Skeletal muscle cell (primary cell): ENCODE measurements at regions not wholly inside any gene's neighbourhood (a gene's known extent, or its start where the extent isn't known, plus 50 kb on each side); places are given as distances from the start of the nearest gene placed in this dataset.

ENCODE experiments used
- DNase-seq: peaks from one replicate; pipeline ENCODE4 v3.0.0-alpha.2; 2010; ENCODE audit warnings: low read depth
- H3K4me3 ChIP-seq: 2 replicates; pipeline ENCODE4 v1.5.1; 2011; ENCODE audit warnings: low read depth, mild to moderate bottlenecking, control low read depth, low read length, moderate library complexity

DNA sequence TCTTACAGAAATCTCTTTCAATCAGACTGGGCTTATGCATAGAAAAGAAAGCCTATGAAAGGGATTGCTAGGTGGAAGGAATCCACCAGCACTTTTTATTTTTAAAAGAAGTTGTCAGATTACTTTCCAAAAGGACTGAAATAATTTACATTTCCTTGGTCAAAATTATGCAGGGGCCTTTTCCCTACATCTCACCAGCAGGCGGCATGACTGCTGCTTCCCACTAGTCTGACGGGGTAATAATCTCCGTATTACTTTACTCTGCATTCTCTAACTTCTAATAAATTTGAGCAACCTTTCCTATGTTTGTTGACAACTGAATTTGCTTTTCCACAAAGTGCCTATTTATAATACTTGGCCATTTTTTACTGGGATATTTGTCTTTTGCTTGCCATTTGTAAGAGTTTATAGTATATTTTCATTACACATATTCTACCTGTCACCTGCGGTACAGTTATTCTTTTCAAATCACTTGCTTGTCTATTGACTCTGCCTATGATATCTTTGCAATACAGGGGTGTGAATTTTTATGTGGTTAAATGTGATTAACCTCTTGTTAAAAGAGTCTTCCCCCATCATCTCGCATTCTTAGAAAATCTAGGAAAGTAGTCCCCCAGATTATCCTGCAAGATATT is 51.9 kb upstream of the USP47 start:
- H3K4me3 ChIP-seq: no peak overlapping the region
- DNase-seq: no peak

DNA sequence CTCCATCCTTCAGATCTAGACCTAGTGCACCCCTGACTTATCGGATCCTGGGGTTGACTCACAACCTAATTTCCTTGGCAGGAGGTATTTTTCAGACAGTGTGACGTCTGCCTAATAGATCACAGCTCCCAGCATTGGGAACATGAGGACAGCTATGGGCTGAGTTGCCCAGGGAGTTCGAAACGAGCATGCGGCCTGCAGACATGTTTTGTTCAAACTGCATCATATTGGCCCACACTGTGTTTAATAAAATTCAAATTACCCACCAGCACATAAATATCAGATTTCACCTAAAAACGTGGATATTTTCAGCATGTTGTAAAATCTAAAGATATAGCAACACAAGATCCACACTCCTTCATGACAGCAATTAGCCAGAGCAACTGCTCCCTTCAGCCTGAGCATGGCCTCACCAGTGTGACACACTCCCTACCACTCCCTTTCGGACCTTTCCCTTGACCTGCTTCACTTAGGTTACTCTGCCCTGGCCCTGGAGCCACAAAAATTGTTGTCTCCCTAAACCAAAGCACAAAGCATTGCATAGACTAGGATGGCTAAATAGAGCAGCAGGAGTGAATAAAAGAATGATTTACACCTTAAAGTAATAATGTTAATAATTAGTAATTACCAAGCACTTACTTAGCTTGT is 53.6 kb upstream of the USP47 start:
- H3K4me3 ChIP-seq: no peak overlapping the region
- DNase-seq: no peak

DNA sequence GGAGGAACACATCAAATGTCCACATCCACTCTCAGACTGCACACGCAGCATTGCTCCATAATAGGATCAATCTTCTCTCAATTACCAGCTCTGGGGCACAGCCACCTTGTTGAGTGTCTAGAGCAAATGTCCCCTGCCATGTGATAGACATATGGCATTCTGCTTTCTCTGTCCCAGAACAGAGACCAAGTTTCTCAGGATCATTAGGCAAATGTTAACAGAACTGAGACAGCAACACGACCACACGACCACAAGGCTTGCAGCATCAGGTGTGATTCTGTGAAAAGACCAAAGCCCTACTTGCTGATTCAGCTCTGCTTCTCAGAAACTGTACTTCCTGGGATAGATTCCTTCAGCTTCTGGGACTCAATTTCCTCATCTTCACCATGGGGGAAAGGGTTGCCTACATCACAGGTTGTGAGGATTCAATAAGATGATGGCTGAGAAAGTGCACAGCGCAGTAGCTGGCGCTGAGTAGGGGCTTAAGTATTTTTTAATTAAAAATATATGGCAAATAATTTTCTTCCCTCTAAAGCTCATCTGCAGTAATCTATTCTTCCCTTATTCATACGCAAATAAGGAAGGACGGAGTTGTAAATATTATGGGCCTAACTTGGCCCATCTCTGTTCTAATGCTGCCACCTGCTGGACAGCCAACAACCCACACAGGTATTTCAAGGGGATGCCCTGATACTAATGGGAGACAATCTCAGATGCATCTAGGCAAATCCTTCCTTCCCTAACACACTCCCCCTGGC is 54.3 kb upstream of the USP47 start:
- H3K4me3 ChIP-seq: no peak overlapping the region
- no peak for DNase-seq

DNA sequence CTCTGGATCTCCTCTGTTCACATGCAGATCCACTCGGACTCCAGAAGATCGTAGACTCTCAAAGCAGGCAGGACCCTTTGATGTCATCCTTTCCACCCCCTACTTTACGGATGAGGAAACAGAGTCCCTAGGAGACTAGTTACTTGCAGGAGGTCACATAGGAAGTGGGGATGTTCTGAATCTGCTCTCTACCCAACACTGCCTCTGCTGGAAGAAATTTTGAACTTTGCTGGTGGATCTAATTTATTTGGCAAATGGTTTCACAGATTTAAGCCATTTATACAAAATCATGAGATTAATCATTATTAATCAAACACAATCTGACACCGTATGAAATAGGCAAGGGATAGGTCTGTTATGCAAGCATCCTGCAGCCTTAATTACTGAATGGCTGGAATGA is 55.0 kb upstream of the USP47 start:
- no peak overlapping the region for H3K4me3 ChIP-seq
- no peak for DNase-seq

DNA sequence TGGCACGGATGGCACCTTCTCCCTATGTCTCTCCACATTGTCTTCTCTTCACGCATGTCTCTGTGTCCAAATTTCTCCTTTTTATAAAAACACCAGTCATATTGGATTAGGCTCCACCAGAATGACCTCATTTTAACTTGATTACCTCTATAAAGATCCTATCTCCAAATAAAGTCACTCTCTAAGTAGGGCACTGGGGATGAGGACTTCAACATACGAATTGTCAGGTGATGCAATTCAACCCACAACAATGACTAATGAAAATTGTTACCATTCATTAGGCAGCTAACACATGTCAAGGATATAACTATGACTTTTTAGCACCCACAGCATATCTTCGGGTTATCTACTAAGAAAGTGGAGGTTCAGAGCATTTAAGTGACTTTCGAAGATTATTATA is 55.5 kb upstream of the USP47 start:
- no peak overlapping the region for H3K4me3 ChIP-seq
- DNase-seq: no peak

DNA sequence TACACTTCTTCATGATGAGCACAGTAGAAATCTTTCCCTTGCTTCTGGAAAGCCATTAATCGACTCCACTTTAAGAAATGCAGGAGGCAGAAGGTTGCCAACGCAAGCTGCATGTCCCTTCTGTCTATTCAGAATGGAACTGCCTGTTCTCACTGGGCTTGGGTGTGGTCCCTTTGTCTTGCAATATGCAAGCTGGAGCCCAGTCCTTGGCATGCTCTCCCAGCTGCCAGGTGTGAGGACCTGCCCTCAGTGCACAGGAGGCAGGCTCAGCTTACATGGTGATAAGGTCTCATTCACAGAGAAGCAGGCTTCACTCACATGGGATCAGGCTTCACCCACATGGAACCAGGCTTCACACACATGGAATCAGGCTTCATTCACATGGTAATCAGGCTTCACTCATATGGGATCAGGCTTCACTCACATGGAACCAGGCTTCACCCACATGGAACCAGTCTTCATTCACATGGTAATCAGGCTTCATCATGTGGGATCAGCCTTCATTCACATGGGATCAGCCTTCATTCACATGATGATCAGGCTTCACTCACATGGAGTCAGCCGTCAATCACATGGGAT is 59.2 kb upstream of the USP47 start:
- no peak overlapping the region for H3K4me3 ChIP-seq
- no peak for DNase-seq

DNA sequence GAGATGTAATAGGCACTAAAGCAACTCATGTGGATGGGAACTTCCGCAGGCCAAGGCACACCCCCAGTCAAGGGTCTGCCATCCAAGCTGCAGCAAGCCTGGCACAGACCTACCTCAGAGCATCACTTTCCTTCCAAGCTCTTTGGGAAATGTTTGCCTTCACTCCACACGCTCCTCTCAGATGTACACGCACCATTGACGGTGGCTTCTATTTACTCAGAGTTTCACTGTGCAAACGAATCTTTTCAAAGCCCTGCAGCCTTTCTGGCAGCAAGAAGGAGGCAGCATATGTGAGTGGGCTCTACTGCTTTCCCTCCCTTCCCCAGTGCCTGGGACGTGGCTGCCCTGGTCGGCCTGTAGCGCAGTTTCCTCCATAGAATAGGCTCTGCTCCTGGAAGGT is 60.9 kb upstream of the USP47 start:
- no peak overlapping the region for H3K4me3 ChIP-seq
- DNase-seq: no peak

DNA sequence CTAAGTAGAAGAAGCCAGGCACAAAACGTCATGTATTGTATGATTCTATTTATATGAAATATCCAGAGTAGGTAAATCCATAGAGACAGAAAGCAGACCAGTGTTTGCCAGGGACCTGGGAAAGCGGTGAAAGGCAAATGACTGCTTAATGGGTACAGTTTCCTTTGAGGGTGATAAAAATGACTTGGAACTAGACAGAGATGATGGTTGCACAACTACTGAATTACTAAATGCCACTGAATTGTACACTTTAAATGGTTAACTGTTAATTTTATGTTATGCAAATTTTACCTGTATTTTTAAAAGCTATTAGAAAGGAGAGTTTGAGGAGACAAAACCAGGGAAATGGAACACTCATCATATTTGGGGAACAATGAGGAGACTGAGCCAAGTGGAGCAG is 61.8 kb upstream of the USP47 start:
- no peak overlapping the region for H3K4me3 ChIP-seq
- no peak for DNase-seq

DNA sequence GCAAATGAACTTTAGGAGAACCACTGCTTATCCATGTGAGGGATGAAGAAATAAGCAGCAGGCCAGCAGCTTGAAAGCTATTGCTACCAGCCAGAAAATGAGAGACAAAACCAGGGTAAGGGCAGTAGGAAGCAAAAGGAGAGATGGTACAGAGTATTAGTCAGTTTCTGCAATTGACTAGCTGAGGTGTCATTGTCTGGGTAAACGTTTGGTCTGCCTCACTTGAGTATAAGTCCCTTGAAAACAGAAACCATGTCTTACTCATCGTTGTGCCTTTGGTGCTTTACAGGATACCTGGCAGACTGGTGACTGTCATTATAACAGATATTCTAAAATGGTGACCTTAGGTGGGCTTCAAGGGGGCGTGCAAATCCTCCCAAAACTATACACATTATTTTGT is 63.9 kb upstream of the USP47 start:
- H3K4me3 ChIP-seq: no peak overlapping the region
- no peak for DNase-seq

DNA sequence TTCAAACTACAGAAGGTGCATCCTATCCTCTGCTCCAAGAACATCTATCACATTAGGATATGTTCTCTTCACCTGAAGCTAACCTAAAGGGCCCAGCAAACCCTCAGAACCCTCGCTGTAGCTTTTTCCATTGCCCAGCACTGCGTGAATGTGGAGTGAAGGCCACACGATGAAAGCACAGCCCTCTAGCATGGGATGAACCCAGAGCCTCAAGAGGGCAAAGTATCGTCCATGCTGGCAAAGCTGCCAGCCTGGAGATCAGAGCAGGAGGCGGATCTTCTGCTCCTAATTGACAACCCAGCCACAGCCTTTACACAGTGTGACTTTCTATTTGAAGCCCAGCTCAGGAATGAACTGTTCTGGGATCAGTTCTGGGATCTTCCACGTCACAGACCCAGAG is 65.1 kb upstream of the USP47 start:
- DNase-seq: no peak
- H3K4me3 ChIP-seq: no peak overlapping the region

DNA sequence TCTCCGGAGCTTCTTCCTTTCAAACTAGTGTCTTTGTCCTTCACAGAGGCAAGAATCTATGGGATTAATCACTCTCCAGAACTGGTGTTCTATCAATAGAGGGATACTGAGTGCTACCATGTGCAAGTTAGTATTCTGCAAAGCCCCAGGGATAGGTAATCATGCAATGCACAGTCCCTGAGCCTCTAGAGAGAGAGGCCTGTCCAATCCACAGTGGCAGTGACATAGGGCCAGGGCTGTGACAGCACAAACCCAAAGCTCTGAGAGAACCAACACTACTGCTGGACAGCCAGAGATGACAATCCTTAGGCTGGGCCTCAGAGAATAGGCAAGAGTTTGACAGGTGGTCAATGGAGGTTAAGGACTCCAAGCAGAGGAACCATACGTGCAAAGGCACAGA is 66.8 kb upstream of the USP47 start:
- DNase-seq: no peak

DNA sequence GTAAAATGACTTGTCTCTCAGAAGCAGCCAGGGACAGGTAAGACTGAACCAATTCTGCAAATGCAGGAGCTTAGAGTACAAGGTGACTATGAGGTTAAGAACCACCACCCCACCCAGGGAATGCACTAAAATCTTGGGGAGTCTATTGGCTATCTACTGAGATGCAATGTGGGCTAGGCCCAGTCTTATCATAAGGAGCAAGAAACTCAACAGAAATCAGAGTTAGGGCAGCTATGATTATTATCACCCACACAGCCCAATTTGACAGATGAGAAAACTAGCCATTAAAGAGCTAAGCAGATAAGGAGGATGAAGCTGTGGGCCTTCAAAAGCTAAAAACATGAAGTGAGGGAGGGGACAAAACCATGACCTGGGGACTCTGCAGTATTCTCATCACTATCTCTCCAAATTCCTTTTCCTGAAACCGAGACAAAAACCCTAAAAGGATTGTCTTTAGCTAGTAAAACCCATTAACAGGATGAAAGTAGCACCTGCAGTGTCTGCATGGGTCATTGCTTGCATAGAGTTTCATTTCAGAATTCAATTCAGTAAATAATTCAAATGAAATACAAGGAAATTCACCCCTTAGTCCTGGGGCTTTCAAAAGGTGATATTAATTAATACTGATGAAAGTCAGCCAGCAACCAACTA is 68.8 kb upstream of the USP47 start:
- DNase-seq: no peak
- no peak overlapping the region for H3K4me3 ChIP-seq

More for the DNA sequence above, 66.8 kb upstream of the USP47 start:
- H3K4me3 ChIP-seq: no peak overlapping the region

DNA sequence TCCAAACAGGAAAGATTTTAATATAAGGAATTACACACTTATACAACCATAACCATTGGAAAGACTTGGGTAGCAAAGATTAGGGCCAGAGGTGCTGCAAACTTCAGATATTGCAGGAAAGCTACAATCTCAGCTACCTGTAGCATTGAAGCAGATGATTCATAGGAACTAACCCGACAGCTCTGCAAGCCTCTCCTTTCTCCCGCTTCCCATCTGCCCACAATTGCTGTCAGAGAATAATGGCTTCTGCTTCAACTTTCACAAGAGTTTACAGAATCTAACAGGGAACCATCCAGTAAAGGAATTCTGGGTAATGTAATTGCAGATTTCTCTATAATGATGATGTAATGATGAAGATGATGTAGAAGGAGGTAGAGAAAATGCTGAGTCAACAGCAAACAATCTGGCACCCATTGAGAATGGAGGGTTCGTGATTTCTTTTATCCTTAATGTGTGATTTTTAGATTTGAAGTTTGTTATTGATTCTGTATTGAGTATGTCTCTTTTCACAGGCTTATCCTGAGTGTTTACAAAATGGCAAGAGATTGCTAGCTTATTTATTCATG is 70.8 kb upstream of the USP47 start:
- no peak overlapping the region for H3K4me3 ChIP-seq
- no peak for DNase-seq

DNA sequence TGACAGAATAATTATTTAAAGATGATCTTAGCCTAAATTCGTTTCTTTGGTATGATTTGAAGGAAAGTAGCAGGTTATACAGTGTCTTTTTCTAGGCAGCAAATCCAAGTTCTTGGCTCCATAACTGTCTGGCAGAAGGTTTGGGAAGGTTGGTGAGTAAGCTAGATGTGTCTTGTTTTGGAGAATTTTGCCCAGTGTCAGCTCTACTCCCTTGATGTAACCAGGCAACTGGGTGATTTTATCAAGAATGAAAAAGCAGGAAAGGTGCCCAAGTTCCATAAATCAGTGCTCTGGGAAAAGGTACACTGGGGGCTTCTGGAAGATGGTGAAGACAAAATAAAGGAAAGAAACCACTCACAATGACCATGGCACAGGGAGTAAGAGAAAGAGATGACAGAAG is 71.5 kb upstream of the USP47 start:
- no peak overlapping the region for H3K4me3 ChIP-seq
- no peak for DNase-seq

DNA sequence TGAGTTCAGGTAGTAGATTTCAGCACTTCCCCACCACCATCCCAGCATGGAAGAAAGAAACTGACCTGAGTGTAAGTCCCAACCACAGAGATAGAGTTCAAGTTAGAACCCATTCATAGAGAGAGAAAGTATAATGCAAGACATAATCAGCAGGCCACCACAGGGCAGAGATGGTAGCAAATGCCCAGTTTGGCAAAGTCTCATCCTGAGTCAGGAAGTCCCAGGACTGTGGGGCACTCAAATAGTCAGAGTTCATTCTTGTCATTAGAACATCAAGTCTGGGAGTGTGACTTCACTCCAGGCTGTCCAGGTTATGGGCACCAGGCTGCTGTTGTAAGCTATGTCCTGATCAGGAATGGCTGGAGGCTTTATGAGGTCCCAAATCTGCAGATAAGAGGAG is 72.0 kb upstream of the USP47 start:
- no peak overlapping the region for H3K4me3 ChIP-seq
- DNase-seq: no peak

DNA sequence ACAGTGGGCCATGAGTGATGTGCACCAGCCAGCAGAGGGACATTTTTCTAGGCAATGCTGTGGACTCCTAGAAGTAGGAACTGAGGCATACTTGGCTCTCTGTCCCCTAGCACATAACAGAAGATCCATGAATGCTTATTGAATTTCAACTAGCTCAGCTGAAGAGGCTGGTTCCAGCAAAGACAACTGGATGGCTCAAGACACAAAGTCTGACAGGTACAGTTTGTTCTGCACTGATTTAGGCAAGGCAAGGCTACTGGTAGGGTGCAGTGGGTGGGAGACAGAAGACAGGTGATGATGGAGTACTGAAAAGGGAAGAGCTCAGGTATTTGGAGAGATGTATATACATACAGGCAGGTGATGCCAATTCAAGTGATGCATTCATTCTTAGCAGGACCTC is 72.4 kb upstream of the USP47 start:
- H3K4me3 ChIP-seq: no peak overlapping the region
- no peak for DNase-seq

DNA sequence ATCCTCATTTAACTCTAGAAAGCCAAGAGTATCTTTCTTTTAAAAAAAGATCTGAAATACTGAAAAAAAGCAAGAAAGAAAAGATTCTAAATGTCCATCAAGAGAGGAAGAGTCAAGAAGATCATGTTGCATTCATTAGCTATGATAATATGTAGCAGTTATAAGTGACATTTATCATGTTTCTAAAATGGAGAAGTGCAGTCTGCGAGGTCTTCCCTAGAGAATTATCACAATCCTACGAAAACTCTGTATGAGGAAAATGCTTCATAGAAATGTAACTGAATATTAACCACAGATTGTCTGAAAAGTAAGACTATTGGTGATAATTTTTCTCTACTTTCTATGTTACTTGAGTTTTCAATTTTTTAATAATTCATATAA is 77.4 kb upstream of the USP47 start:
- H3K4me3 ChIP-seq: no peak overlapping the region
- DNase-seq: no peak

DNA sequence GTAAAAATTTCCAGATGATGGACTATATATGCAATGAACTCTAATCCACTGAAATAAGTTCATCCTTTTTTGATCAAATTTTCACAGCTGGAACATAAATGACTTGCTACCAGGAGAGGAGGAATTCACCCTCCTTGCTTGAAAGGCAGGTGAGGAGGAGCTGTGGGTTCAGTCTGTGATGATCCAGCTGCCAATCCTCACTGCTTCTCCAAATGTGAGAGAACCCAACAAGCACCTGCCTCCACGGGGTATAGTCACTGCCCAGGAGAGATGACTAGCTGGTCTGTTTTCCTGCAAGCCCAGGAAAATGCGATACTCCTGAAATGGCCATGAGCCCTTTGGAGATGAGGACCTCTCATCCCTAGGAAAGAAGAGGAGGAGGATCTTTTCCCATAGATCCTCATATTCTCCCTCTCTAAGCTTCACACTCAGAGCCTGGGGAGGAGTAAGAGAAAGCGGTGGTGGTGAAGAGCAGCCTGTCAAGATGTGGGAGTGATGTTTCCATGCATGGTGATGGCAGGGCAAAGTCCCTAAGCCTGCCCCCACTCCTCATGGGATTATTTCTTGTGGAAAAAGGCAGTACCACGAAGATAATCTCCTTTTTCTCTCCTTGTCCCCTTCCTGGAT is 77.9 kb upstream of the USP47 start:
- no peak for DNase-seq
- no peak overlapping the region for H3K4me3 ChIP-seq

DNA sequence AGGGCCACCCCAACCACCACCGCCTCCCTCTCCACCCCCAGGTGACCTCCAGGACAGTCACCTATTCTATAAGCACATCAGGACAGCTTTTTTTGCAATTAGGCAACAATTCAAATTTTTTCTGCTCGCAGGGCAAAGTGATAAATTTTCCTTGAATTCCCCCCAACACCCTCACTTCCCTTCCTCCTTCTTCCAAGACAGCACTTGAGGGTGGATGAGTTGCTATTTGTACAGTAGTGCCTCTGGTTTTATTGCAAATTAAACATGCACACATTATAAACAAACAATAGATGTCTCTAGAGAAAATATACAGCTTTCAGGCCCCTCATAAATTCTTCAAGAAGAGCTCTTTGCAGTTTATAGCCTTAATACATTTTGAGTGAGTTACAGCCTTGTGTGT is 80.9 kb upstream of the USP47 start:
- H3K4me3 ChIP-seq: no peak overlapping the region
- no peak for DNase-seq
